GM19372 (cell line): ENCODE measurements at regions not wholly inside any gene's neighbourhood (a gene's known extent, or its start where the extent isn't known, plus 50 kb on each side); places are given as distances from the start of the nearest gene placed in this dataset.
"Not testable (repeated sequence)": the region's sequence is repeated elsewhere in the genome, so short reads cannot be mapped to it uniquely, and the experiment has no call there.

ENCODE experiments used
- ATAC-seq: cut with Tn5 transposase; IDR thresholded peaks from one replicate; pipeline ENCODE4 v1.9.1; 2021; ENCODE audit warnings: mild to moderate bottlenecking, low read depth, moderate library complexity; ENCODE audit not compliant: unreplicated experiment

- ATAC-seq: no peak
Measured at GRCh38 chr18:28342231-28342630, 165.3 kb upstream of the CDH2 start.

- ATAC-seq: no peak
Measured at GRCh38 chr18:28338316-28338715, 161.4 kb upstream of the CDH2 start.

- ATAC-seq: no peak
Measured at GRCh38 chr18:28334516-28334915, 157.6 kb upstream of the CDH2 start.

- ATAC-seq: no peak
Measured at GRCh38 chr18:28332071-28332470, 155.1 kb upstream of the CDH2 start.

GRCh38 chr18:28331551-28331950 is 154.6 kb upstream of the CDH2 start:
- no peak for ATAC-seq

- ATAC-seq: no peak
Measured at GRCh38 chr18:28313602-28314001, 136.7 kb upstream of the CDH2 start.

- no peak for ATAC-seq
Measured at GRCh38 chr18:28288784-28289183, 111.9 kb upstream of the CDH2 start.

GRCh38 chr18:28287146-28287545 is 110.2 kb upstream of the CDH2 start:
- ATAC-seq: no peak

- no peak for ATAC-seq
Measured at GRCh38 chr18:28284132-28284531, 107.2 kb upstream of the CDH2 start.

GRCh38 chr18:28281400-28281799 is 104.5 kb upstream of the CDH2 start:
- no peak for ATAC-seq

GRCh38 chr18:28269750-28270149 is 92.8 kb upstream of the CDH2 start:
- ATAC-seq: no peak

- no peak for ATAC-seq
Measured at GRCh38 chr18:28267878-28268625, 91.1 kb upstream of the CDH2 start.

- ATAC-seq: no peak
Measured at GRCh38 chr18:28267276-28267675, 90.3 kb upstream of the CDH2 start.

- ATAC-seq: no peak
Measured at GRCh38 chr18:28256166-28256565, 79.2 kb upstream of the CDH2 start.

- no peak for ATAC-seq
Measured at GRCh38 chr18:28248653-28249052, 71.7 kb upstream of the CDH2 start.

- ATAC-seq: not testable (repeated sequence)
Measured at GRCh38 chr18:28240626-28241025, 63.7 kb upstream of the CDH2 start.

GRCh38 chr18:28236487-28236886 is 59.6 kb upstream of the CDH2 start:
- ATAC-seq: no peak
